ENCODE measurements at regions not wholly inside any gene's neighbourhood (a gene's known extent, or its start where the extent isn't known, plus 50 kb on each side); places are given as distances from the start of the nearest gene placed in this dataset.

- ChIA-PET CTCF (interaction anchor here (1.2 kb wide), 1 partner anchor 53 kb away, joined by 3 read pairs; no protein-coding TSS in a partner anchor), POLR2A (no interaction called here)
Observed at GRCh38 chr2:193539188-193539587, 1344.5 kb upstream of the TMEFF2 start.

GRCh38 chr2:193538061-193538460, 1343.3 kb upstream of the TMEFF2 start:
- ChIA-PET CTCF (no interaction called here), POLR2A (no interaction called here)

DNA sequence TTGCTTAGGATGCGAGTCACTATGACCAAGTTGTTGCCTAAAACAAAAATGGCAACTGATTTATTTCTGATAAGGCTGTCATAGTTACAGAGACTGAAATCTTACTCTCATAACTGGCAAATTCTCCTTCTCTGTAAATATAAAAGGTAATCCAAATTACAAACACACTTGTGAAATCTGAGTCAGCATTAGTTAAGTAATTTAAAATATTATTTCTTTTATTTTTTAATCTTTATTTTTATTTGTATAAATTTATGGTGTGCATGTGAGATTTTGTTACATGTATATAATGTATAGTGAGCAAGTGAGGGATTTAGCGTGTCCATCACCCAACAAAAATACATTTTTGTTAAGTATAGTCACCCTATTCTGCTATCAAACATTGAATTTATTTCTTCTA, 1342.8 kb upstream of the TMEFF2 start:
- ChIA-PET CTCF (no interaction called here), POLR2A (no interaction called here)

DNA sequence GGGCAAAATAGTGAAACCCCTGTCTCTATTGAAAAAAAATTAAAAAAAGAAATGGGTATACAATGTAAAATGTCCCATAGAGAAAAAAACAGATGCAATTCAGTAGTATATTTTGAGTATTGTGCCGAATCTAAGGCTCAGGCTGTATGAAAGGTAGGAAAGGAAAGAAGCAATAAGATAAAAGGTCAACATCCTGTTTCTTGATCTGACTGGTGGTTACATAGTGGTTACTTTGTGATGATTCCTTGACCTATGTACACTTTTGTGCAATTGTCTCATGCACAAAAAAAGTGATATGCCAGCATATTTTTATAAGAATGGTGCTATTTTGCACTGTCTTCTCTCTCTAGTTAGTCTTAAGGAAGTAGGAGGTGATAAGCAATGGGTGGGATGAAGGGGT, 1333.7 kb upstream of the TMEFF2 start:
- CTCF ChIA-PET = no interaction called here
- POLR2A ChIA-PET = no interaction called here

DNA sequence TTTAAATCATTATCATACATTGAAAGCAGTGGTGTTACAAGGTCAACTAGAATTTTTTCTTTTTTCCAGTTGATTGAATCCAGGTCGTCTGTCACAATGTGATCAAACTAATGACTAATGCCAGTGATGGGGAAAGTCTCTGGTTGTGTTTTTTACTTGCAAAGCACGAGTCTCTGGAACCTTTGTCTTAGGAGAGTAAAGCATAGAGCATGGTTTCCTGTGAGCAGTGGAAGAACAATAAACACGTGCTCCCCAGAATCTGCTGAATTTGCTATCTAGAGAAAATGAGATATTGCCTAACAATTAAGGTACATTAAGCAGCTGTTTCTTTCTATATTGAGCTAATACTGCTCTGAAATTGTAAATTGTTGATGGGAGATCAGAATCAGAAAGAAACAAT, 1332.4 kb upstream of the TMEFF2 start:
- ChIA-PET CTCF (no interaction called here), POLR2A (no interaction called here)

DNA sequence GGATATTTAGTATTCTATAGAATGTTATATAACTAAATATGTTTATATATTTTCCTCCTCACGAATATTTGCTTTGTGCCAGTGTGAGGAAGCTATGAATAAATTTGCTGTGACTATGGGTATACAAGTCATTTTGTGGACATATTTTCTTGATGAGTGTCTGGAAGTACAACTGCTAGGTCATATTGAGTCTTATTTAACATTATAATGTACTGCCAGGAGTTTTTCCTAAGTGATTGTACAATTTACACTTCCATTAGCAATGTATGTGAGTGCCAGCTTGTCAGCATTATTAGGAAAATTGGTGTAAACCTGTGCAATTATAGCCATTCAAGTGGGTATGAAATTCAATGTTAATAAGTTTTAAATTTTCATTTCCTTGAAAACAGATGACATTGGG, 1328.9 kb upstream of the TMEFF2 start:
- ChIA-PET POLR2A (no interaction called here), CTCF (no interaction called here)

- ChIA-PET CTCF (no interaction called here), POLR2A (no interaction called here)
Observed at GRCh38 chr2:193521523-193521922, 1326.8 kb upstream of the TMEFF2 start.

- POLR2A ChIA-PET = no interaction called here
- CTCF ChIA-PET = no interaction called here
Observed at GRCh38 chr2:193520709-193521458, 1326.2 kb upstream of the TMEFF2 start.

DNA sequence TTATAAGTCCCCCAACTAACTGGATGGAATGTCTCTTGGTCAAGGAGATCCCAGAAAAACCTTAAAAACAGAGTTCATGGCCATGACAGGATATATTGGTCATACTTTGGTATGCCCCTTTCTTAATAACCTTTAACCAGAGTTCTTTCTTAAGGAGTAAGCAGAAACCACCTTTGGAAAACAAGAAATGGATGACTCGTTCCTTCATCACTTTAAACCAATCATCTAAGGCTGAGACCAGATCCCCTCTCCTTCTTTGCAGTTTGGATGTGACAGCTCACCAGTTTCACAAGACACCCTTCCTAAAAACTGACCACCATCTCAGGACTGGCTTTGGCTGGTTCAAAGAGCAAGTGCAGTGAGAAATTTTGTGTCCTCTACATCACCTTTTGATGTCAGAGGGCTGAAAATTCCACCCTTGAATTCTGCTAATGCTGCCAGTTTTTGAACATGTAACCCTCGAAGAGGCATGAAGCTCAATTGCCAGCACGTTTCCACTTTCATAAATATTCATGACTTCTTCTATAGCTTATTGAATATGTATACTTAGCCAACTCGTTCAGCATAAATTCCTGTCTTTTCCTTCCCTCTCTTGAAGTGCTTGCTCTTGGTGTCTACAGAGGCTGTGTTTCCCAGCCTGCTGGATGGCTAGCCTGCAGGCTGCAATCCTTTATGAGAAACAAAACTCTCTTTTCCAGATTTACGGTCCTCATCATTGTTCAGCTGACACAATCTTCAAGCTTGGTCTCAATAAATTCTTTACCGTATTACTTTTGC, 1323.5 kb upstream of the TMEFF2 start:
- ChIA-PET POLR2A (no interaction called here), CTCF (interaction anchor here (0.6 kb wide), 1 partner anchor 15 kb away, joined by 3 read pairs; no protein-coding TSS in a partner anchor)

GRCh38 chr2:193517615-193518014, 1322.9 kb upstream of the TMEFF2 start:
- ChIA-PET POLR2A (no interaction called here), CTCF (no interaction called here)

- ChIA-PET CTCF (no interaction called here), POLR2A (no interaction called here)
Observed at GRCh38 chr2:193506035-193506434, 1311.3 kb upstream of the TMEFF2 start.

- ChIA-PET CTCF (no interaction called here), POLR2A (no interaction called here)
Observed at GRCh38 chr2:193505620-193506019, 1310.9 kb upstream of the TMEFF2 start.

DNA sequence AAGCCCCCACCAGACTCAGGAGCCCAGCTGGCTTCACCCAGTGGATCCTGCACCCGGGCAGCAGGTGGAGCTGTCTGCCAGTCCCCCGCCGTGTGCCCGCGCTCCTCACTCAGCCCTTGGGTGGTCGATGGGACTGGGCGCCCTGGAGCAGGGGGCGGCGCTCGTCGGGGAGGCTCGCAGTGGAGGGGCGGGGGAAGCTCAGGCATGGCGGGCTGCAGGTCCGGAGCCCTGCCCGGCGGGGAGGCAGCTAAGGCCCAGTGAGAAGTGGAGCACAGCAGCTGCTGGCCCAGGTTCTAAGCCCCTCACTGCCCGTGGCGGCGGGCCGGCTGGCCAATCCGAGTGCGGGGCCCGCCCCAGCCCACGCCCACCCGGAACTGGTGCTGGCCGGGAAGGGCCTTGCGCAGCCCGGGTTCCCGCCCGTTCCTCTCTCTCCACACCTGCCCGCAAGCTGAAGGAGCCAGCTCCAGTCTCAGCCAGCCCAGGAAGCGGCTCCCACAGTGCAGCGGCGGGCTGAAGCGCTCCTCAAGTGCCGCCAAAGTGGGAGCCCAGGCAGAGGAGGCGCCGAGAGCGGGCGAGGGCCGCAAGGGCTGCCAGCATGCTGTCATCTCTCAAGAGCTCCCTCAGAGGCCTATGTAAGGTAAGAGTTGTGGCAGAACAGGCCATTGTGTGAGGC, 1307.8 kb upstream of the TMEFF2 start:
- POLR2A ChIA-PET = no interaction called here
- CTCF ChIA-PET = interaction anchor here (0.6 kb wide), 1 partner anchor 16 kb away, joined by 3 read pairs; no protein-coding TSS in a partner anchor

GRCh38 chr2:193496786-193497185, 1302.1 kb upstream of the TMEFF2 start:
- POLR2A ChIA-PET = no interaction called here
- CTCF ChIA-PET = no interaction called here

DNA sequence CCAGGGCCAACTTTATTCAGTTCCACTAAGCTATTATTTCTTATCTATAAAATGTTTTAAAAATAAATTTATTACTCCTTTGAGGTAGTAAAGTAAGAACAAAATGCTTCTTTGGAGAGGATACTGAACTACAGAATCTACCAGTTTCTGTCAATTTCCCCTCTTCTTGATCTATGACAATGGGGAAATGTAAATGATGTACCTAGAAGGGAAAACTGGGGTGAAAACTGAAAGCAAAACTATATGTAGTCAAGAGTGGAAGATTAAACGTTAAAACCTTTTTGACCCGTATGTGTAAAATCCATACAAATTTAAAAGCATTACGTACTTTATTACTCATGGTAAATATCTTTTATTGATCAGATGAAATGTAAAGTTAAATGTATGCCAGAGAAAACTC, 1287.8 kb upstream of the TMEFF2 start:
- ChIA-PET POLR2A (no interaction called here), CTCF (no interaction called here)

DNA sequence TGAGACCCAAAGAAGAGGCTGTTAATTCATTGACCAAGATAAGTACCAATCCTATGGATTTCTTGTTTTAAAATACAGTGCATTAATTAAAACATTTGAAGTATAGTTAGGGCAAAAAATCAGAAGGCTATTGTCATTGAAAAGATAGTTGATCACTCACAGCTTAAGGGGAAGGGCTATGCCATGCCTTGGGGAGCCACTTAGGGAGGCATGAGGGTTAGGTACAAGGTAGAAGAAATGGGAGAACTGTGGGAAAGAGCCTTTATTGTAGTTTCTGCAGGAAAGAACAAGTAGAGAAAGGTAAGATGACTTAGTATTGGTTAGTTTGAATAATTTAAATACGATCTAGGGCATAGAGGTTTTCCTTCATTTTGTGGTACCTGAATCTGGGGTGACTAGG, 1285.5 kb upstream of the TMEFF2 start:
- POLR2A ChIA-PET = no interaction called here
- CTCF ChIA-PET = no interaction called here

DNA sequence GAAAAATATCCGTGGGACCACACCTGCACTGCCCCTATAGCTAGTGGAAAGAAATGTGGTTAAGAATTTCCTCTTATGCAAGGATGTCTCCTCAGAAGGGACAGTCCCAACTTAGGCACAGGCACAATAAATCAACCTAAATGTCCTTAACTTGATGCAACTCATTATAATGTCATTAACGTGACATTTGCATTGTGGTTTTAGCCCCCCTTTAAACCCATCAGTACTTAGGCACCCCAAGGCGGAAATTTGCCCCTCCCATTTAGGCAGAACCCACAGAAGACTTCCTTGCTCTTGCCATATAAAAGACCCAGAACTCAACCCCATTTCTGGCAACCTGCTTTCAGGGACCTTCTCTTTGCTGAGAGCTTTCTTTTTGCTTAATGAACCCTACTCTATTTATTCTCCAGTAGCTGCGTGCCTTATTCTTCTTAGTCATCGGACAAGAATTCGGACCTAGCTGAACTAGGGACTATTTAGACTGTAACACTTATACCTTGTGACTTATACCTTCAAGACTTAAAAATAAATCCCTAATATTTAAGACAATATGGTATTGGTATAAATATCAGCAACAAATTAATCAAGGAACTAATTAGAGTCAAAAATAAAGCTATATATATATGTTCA, 1281.6 kb upstream of the TMEFF2 start:
- CTCF ChIA-PET = no interaction called here
- POLR2A ChIA-PET = no interaction called here

GRCh38 chr2:193475038-193475437, 1280.3 kb upstream of the TMEFF2 start:
- ChIA-PET POLR2A (no interaction called here), CTCF (no interaction called here)

GRCh38 chr2:193469251-193469650, 1274.5 kb upstream of the TMEFF2 start:
- CTCF ChIA-PET = no interaction called here
- POLR2A ChIA-PET = no interaction called here

DNA sequence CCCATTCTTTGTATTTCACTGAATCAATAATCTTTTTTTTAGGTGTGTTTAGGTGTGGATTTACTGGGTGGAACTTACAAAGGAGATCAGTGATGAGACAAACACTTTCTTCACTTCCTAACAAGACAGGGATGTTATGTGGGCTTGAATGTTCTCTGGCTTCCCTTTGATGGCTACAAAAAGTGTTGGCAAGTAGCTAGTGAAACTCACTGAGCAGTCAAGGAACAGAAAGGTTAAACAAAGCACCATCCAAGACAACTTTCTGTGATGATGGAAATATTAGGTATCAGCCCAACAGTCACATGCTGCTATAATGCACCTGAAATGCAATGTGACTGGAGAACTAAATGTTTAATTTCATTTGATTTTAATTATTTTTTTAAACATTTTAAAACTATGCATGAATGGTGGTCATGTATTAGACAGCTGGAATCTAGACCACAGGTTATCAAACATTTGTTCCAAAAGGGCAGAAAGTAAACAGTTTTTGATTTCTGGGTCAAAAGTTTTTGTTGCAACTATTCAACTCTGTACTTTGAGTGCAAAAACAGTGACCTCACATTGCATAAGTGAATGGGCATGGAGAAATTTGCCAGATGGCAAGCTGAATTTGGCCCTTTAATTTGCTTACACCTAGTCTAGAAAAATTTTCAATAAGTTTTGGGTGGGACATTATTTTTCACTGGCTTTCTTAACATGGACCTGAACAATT, 1272.7 kb upstream of the TMEFF2 start:
- ChIA-PET POLR2A (no interaction called here), CTCF (no interaction called here)
